NCI-H2171 treated with DMSO at 0.1 percent for 48 hours (cell line): ENCODE measurements at regions not wholly inside any gene's neighbourhood (a gene's known extent, or its start where the extent isn't known, plus 50 kb on each side); places are given as distances from the start of the nearest gene placed in this dataset.

Experiments
- DNase-seq: peaks from one replicate; lab custom pipeline; 2025; lab: John Stamatoyannopoulos, UW

DNA sequence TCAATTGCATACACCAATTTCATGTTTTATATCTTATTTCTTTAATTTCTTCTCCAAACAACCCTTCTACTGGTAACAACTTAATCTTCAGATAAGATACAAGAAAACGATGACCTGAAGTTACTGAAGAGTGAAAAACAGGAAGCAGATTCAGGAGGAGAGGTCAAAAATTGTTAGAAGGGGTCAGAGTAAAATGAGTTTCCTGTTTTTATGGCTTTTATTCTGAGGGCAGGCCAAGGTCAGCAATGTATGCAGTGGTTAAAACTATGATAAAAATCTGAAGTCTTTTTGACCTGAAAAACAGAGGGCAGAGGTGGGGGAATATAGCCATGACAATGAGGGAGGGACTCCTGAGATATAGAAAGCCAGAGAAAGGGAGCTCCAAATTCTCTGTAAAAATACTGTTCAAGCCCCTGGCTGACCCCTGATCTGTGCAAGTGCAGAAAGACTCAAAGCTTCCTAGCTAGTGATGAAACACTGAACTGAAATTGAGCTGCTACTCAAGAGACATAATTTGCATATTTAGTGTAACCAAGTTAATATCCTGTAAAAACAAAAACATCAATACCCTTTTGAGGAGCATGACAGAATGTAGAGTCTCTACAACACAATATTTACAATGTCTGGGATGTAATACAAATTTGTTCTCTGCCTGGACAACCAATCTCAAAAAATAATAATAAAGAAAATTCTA, 514.3 kb upstream of the SEL1L start:
- no peak for DNase-seq

DNA sequence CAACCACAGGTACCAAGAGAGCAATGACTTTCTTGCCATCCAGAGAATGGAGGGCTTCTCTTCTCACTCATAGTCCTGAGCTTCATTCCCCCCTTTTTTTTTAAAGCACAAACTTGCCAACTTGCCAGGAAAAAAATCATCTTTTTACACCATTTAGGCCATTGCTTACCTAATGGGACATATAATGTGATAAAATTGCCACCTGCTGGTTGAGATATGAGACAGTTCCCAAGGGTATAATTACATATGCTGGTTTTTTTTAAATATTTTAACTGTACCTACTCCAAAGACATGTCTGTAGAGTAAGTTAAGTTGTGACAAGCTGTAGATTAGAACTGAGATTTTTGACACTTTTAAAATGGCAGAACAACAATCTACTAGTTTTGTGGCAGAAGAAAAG, 519.1 kb upstream of the SEL1L start:
- DNase-seq: peak; percentile 69

DNA sequence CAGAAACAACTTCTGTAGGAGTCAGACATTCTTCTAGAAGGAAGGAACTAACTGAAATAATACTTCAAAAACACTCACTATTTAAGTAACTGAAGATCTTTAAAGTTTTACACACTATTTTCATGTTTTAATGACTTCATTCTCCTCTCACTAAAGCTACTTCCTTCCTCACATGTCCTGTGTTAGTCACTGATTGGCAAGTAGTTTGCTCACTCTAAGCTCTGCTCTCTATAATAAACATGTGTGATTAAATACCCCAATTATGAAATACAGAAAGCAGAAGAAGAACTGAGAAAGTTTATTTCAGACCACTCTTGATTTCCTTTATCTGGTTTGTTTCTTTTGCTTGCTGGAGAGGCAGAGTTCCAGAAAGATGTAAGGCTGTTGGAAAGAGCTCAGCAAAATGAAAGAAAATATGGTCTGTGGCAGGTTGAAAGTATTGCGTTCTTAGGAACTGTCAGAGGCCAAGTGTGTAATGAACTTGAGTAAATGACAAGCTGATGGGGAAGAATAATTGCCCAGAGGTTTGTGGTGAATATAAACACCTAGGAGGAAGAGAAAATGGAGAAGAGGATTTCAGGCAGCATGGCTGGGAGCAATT, 522.0 kb upstream of the SEL1L start:
- no peak for DNase-seq

DNA sequence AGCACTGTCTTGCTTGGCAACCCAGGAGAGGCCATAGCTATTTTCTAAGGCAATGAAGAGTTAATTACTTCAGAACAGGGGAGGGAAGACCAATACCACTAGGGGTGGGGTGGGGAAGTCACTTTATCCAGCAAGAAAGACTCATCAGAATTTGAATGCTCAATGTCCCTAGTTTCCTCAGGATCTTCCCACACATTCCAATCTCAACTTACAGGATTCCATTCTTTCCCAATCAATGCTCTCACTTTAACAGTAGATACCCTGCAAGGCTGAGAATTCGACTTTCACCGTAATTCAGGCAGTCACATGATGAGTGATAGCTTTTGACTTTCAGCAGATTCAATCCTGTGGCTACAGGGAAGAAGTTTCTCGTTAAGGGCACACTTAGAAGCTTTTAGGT, 526.6 kb upstream of the SEL1L start:
- DNase-seq: no peak

DNA sequence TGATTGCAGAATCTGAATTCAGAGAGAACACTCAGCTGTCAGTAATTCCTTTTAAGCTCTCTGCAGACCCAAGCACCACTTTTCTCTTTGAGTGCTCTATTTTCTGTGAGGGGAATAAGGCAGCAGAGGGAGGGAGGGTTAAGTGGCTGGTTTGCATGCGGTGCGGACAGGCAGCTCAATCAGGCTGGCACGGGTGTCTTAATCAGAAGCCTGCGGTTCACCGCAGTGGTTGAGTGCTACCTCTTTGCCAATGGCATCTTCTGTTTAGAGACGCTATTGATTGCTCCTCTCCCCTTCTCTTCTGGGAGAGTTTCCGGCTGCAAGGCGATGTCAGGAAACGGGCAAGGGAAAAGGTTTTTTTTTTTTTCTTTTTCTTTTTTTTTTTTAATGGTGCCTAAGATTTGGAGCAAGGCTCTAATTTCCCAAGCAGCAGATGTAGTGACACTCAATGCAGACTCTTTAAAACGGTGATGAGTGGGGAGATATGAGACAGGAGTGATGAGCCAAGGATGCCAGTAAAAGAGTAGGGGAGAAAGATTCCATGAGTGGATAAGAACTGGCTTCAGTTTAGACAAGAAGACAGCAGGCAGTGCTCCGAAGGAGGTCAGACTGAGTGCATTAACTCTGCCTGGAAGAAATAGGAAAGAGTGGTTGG, 533.7 kb upstream of the SEL1L start:
- DNase-seq: peak; percentile 82

DNA sequence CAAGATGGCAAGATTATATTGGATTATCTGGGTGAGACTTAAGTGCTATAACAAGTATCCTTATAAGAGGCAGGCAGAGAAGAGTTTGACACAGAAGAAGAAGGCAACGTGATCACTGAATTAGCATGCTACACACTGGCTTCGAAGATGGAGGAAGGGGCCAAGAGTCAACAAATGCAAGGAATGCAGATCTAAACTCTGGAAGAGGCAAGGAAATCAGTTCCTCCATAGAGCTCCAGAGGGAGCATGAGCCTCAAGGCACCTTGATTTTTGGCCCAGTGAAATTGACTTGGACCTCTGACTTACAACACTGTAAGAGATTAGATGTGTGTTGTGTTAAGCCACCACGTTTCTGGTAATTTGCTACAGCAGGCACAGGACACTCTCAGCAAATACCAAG, 536.4 kb upstream of the SEL1L start:
- DNase-seq: no peak

DNA sequence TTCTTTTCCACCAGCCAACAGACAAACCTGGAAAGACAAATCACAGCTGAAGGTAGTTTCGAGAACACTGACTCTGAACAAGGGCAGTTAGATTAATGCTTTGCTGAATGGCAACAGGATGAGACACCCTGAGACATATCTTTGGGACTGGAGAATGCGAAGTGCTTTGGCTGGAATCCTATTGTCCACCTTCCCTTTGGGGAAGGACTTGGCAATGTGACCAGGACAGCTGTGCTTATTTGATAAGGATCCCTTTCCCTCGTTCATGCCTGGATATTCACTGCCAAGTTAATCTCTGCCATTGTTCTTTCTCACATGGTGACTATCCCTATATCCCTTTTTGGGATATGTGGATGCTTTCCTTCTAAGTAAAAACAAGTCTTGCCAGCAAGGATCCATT, 537.1 kb upstream of the SEL1L start:
- no peak for DNase-seq

DNA sequence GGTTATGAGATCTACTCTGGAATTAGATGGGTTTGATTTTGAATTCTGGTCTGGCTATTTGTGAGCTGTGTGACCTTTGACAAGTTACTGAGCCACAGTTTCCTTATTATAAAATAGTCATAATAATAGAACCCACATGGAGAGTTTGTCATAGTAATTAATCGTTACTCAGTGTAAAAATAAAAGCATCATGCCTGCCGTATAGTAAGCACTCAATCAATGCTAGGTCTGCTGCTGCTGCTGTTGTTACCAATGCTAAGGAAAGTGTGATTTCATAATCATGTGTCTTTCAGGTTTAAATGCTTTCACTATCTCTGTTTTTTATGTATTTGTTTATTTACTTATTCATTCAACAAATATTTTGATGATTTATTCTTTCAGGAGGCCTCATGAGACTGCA, 539.9 kb upstream of the SEL1L start:
- no peak for DNase-seq

DNA sequence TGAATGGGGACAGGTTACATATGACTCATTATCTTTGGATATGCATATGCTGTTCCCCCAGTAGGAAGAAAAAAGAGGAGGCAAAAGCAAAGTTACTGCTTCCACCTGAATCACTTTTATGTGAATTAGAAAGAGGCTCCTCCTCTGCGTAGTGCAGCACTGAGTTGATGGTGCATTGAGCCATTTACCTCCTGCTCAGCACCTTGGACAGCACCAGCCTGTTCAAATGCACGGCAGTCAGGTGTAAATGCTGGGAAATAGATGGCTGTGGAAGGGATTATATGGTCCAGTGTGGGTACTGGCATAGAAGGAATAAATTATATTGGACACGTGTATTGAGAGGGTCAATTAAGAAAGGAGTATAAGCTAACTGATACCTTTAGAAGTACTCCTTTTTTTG, 541.9 kb upstream of the SEL1L start:
- DNase-seq: no peak

DNA sequence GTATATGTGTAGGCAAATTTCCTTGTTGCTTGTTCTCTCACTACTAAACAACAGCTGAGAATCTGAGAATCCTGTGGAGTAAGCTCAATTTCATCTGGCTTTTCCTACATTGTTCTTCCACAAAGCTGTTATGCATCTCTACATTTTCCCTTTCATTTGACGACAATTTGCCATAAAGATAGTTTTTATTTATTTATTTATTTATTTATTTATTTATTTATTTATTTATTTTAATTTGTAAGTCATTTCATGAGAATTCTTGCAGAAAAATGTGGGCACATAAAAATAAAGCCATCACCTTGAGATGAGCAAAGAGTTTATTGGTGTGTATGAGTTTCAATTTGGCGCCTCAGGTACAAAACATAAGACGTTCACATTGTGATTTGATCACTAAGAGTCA, 545.9 kb upstream of the SEL1L start:
- DNase-seq: no peak

DNA sequence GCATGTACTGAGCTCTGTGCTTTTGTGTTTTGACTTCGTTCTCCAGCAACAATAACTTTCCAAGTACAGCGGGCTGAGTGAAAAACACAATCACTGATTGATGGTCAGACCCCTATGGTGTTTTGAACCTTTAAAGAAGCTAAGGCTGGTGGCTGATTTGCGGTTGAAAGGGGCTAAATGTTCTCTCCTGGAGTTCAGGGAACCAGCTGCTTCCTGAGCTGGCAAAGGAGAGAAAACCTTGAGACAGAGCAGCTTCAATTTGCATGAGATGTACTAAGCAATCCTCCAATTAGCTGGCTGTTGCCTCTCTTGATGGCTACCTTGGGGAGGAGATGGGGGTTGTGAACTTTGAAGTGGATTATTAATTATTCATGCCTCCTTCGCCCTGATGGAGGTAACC, 546.7 kb upstream of the SEL1L start:
- DNase-seq: no peak

DNA sequence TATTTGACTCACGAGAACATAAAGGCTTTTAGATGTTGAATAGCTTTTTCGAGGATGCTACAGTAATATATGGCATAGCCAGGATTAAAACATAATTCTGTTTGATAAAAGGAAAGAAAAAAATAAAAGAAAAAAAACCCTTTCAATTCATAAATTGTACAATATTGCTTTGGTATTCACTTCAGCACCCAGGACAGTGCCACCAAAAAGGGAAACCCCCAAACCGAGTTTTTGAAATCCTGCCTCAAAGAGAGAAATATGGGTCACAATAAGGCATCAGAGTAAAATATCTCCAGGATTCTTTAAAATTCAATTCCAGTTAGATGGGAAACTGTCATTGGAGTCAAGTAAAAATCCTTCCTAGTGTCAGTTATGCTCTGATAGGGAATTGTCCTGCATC, 551.2 kb upstream of the SEL1L start:
- DNase-seq: no peak

DNA sequence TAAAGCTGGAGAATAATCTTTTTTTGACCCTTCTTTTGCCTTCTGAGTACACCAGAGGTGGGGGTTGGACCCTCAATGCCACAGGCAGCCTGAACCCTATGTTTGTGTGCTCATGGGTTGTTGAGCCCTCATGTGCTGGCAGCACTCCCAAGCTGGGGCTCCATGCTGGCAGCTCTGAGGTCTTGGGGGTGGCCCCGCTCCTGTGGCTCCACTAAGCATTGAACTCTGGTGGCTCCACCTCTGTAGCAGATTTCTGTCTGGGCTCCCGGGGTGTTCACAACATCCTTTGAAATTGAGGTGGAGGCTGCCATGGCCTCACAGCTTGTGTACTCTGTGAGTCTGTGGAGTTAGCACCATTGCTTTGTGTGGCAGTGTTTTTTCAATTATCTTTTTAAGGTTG, 557.4 kb upstream of the SEL1L start:
- DNase-seq: no peak

DNA sequence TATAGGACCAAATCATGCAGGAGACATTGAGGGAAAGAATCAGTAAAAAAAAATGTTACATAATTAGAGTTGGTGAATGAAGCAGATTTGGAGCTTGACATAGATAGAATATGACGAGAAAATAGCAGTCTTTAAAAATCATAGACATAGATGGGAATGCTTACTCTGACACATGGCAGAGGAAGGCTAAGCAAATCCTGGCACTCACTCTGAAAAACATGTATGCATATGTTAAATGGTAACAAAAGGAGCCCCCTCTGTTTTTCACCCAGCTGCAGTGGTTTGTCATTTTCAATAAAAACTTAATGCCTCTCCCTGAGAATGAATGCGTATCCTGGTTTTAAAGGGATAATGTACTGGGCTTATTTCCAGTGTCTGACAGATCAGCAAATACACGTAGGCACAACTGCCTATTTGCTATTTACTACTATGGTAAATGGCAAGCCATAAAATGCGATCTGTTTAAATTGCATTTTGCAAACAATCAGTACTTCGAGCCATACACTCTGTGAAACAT, 561.2 kb upstream of the SEL1L start:
- DNase-seq: no peak

DNA sequence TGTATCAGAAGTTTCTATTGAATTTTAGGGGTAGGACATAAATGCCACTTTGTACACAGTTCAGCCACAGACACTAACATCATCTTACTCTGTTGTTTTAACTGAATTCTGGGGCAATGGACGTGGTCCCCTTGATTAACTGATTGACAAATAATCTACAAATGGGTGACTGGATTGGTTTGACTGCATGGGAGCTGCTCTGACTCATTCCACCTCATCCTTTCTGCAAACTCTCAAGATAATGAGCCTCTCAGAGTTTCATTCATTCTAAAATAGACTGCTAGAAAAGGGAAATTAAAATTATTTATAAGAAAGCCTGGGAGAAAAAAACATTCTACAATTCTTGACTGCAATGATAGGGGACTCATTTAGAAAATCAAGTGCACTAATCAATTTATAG, 570.4 kb upstream of the SEL1L start:
- no peak for DNase-seq

DNA sequence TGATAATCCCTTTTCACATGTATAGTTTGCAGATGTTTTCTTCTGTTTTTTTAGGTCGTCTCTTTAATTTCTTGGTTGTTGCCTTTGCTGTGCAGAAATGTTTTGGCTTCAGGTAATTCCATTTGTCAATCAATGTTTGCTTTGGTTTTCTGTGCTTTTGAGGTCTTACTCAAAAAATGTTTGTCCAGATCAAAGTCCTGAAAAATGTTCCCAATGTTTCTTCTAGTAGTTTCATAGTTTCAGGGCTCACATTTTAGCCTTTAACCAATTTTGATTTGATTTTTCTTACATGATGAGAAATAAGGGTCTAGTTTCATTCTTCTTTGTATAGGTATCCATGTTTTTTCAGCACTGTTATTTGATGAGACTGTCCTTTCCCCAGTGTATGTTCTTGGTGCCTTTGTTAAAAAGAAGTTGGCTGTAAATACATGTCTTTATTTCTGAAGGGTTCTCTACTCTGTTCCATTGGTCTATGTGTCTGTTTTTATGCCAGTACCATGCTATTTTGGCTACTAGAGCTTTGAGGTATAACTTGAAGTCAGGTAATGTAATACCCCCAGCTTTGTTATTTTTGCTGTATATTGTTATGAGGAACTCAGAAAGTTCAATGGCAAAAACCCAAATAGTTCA, 578.7 kb upstream of the SEL1L start:
- no peak for DNase-seq

DNA sequence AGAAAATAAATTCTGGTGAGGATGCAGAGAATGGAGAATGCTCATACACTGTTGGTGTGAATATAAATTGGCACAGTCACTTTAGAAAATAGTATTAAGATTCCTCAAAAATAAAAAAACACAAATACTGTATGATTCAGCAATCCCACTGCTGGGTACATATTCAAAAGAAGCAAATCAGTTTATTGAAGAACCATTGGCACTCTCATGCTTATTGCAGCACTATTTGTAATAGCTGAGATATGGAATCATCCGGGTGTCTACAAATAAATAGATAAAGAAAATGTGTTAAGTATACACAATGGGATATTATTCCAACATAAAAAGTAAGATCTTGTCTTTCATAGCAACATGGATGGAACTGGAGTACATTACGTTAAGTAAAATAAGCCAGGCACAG, 579.4 kb upstream of the SEL1L start:
- no peak for DNase-seq

DNA sequence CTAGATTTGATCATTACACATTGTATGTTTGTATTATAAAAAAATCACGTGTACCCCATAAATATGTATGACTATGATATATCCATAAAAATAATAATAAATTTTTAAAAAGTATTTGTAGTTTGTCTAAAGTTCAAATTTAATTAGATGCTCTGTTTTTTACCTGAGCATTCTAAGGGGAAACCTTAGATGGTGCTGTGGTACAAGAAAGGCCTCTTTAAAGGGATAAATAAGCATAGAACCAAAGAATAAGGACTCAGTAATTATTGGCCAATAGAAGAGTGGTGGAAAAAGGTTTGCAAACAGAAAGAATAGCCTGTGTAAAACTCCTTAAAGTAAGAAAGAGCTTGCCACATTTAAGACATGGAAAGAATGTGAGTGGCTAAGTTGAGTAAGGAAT, 580.1 kb upstream of the SEL1L start:
- no peak for DNase-seq

DNA sequence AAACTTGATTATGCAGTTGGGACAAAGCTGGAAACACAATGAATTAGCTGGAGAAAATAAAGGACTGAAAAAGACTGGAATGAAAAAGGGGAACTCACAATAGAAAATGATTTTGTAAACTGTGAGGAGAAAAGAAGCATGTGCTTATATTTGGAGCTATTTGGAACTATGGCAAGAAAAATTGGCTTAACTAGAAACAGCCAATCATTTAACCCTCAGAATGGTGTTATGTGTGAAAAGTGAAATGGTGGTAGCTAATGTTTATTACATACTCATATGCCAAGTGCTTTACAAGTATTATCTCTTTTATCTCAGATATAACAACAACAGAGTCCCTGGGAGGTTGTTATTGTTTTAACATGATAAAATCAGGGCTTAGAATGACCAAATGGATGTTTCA, 583.1 kb upstream of the SEL1L start:
- no peak for DNase-seq

DNA sequence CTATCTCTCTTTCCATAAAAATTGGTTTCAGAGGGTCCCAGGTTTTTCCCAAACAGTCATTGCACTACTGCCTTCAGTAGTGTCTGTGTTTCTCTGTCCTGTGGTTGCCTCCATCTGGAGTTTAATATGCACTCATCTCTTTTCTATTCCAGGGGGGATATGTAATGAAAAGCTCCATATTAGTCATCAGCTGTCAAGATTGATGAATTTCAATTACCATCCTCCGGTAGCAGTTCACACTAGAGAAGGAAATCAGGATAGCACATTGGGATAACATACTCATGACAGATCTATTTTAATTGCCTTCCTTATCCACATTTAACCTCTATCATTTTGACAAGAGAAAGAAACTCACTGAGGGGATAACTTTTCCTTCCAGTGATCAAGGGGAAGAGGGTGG, 589.0 kb upstream of the SEL1L start:
- peak; percentile 62 for DNase-seq

DNA sequence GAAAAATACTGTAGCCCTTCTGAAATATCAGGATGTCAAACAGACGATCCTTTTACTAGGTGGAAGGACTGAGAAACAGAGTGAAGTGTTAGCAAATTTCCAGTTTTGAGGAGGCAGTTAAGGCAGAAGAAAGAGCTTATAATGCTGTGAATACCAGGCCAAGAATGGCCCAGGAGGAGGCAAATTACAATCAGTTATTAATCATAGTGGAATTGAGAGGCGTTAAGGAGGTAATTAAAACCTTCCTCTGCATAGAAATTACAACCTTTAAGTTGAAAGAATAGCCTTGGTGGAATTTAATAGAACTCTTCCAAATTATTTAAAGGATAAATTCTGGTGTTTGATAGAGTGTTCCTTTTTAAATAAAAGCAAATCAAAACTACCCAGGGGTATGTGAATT, 590.9 kb upstream of the SEL1L start:
- DNase-seq: no peak

DNA sequence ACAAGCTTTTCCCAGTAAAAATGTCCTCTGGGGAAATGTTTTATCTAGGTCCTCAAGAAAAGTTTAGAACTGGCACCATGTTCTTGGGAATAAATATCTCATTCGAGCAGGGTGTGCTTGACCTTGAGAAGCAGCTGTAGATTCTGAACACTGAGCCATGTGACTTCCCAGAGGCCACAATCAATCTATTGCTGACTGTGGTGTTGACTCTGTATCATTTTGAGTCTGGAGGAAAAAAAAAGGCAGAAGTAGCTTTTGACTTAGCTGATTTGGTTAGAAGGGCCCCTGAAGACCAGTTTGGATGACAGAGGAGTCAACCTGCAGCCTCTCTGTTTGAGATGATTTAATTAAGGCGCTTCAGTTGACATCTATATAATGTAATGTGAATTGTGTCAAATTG, 592.4 kb upstream of the SEL1L start:
- DNase-seq: no peak

DNA sequence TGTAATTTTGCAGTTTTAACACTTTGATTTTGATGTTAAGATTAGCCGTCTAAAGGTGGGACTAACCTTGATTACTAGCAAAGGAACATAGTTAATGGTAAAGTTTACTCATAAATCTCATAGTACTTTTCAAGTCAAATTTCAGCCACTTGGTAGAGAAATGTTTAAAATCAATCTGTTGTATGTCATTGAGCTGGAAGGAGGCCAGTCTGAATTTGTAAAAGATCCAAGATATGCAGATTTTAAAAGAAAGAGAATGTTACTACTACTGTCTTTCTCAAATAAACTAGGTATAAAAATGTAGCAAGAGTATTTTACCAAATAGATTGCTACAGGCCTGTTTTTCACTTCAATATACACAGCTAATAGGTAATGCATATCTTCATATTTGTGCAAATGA, 600.8 kb upstream of the SEL1L start:
- DNase-seq: no peak
